Omental fat pad (tissue), 3 donors: ENCODE measurements at regions not wholly inside any gene's neighbourhood (a gene's known extent, or its start where the extent isn't known, plus 50 kb on each side); places are given as distances from the start of the nearest gene placed in this dataset.
"Not testable (repeated sequence)": the region's sequence is repeated elsewhere in the genome, so short reads cannot be mapped to it uniquely, and the experiment has no call there.

ENCODE experiments used
- ATAC-seq: fragments of 150-250 bp; one replicate; pipeline ENCODE4 v1.9.1; 2016; ENCODE audit warnings: mild to moderate bottlenecking, moderate library complexity; ENCODE audit not compliant: low FRiP score
- DNase-seq: peaks from one replicate; pipeline ENCODE4 v3.0.0-alpha.2; 2019; ENCODE audit warnings: low spot score
- CTCF ChIP-seq, 3 donors: fragments of 450-650 bp; IDR thresholded peaks; one replicate each; pipeline ENCODE4 v1.5.1; 2016 to 2017; ENCODE audit warnings: antibody characterized with exemption in 3 of 3, mild to moderate bottlenecking in 3 of 3, moderate library complexity in 2 of 3

GRCh38 chr20:12750221-12750620 is 258.6 kb upstream of the SPTLC3 start:
- no peak for ATAC-seq
- no peak for DNase-seq
- no peak for TF ChIP-seq CTCF (IDR thresholded peaks at IDR 0.05)

GRCh38 chr20:12752900-12753693 is 255.7 kb upstream of the SPTLC3 start:
- ATAC-seq, DNase-seq: not testable (repeated sequence)

DNA sequence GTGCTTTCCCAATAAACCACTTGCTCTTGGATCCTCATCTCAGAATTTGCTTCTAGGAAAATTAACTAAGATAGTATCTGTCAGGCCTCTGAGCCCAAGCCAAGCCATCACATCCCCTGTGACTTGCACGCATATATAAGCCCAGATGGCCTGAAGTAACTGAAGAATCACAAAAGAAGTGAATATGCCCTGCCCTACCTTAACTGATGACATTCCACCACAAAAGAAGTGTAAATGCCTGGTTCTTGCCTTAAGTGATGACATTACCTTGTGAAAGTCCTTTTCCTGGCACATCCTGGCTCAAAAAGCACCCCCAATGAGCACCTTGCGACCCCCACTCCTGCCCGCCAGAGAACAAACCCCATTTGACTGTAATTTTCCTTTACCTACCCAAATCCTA is 255.0 kb upstream of the SPTLC3 start:
- not testable (repeated sequence) for DNase-seq, ATAC-seq

DNA sequence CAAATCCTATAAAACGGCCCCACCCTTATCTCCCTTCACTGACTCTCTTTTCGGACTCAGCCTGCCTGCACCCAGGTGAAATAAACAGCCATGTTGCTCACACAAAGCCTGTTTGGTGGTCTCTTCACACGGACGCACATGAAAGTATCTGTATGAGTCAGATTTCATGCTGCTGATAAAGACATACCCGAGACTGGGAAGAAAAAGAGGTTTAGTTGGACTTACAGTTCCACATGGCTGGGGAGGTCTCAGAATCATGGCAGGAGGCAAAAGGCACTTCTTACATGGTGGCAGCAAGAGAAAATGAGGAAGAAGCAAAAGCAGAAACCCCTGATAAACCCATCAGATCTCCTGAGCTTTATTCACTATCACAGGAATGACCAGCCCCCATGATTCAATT is 249.3 kb upstream of the SPTLC3 start:
- not testable (repeated sequence) for ATAC-seq

DNA sequence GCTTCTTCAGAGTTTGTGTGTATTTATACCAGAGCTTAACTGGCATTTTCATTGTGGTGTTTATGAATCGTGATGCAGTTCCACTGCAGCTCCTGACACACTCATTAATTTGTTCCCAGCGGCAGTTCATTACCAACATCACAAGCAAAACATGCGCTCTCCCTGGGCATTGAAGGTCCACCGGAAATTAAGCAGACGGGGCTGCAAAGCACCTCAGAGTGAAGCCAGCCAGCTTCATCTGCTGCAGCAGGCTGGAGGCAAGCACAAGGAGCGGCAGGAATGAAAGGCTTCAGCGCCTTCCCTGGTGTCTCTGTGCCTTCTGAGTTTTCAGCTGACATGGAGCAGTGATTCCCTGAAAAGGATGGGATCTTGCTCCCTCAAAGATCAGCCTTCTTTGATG is 246.0 kb upstream of the SPTLC3 start:
- ATAC-seq (no peak), DNase-seq (no peak)
- TF ChIP-seq CTCF (IDR thresholded peaks at IDR 0.05), result no peak

More for the DNA sequence above, 249.3 kb upstream of the SPTLC3 start:
- DNase-seq, result not testable (repeated sequence)

GRCh38 chr20:12763406-12763805 is 245.4 kb upstream of the SPTLC3 start:
- no peak for ATAC-seq
- no peak for TF ChIP-seq CTCF (IDR thresholded peaks at IDR 0.05)
- DNase-seq, result no peak

- ATAC-seq, result no peak
- no peak for TF ChIP-seq CTCF (IDR thresholded peaks at IDR 0.05)
- no peak for DNase-seq
These were observed 244.7 kb upstream of the SPTLC3 start for GRCh38 chr20:12764053-12764452.

- DNase-seq, result no peak
- TF ChIP-seq CTCF (IDR thresholded peaks at IDR 0.05), result no peak
- ATAC-seq, result no peak
These were observed 243.9 kb upstream of the SPTLC3 start for GRCh38 chr20:12764851-12765250.

DNA sequence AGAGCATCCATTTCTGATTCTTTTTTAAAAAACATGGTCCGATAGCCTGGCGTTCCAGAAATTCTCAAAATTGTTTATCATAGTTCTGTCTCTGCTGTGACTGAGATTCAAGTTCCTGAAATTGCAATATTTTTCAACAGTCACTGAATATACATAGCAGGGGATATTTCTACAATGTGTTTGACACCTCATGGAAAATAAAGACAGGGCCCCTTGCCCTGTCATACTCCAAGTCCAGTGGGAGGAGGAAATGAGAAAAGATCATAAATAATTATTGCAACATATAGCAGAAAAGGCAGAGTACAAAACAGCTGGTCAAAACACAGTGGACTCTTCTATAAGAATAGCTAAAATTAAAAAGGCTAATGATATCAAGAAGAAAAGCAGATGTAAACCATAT is 234.8 kb upstream of the SPTLC3 start:
- DNase-seq, result no peak
- no peak for ATAC-seq
- TF ChIP-seq CTCF (IDR thresholded peaks at IDR 0.05), result no peak
